DMS 273 (cell line): ENCODE measurements at regions not wholly inside any gene's neighbourhood (a gene's known extent, or its start where the extent isn't known, plus 50 kb on each side); places are given as distances from the start of the nearest gene placed in this dataset.
A peak's percentile ranks its signal among the peaks of the same experiment; 100 is the strongest.

Experiments used
- DNase-seq: peaks from one replicate; lab custom pipeline; 2025; ENCODE audit not compliant: unreplicated experiment; lab: John Stamatoyannopoulos, UW

DNA sequence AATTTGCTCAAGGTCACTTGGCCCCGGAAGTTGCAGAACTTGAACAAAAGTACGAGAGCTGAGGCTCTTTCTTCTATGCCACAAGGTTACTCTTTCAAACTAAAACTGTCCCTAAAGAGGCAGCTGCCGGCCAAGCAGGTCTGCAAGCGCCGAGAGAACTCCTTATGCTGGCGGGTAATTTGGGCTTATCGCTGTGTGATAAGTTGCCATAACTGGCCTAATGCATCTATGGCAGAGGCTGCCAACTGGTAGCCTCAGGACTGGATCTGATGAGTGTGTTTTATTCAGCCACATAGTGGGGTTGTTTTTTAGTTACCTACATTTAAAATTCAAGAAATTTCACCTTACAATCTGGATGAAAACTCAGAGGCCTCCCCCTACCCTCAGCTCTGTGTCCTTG lies 68.1 kb upstream of the SPOCK1 start:
- DNase-seq: no peak

DNA sequence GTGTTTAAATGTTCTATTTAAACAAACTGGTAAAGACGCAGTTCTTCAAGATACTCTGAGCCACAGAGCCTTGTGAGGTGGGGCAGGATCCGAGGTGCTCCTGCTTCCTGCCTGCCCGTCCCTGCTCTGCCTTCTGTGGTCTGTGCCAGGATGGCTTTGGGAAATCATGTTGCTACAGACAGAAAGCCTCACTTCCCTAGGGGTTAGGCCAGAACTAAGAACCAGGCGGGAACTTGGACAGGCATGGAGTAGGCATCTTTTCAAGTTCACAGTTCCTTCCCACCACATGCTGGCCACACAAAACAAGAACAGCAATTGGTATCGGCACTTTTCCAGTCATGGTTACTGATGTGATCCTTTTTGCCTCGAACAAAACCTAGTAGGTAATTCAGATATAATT lies 67.7 kb upstream of the SPOCK1 start:
- no peak for DNase-seq

DNA sequence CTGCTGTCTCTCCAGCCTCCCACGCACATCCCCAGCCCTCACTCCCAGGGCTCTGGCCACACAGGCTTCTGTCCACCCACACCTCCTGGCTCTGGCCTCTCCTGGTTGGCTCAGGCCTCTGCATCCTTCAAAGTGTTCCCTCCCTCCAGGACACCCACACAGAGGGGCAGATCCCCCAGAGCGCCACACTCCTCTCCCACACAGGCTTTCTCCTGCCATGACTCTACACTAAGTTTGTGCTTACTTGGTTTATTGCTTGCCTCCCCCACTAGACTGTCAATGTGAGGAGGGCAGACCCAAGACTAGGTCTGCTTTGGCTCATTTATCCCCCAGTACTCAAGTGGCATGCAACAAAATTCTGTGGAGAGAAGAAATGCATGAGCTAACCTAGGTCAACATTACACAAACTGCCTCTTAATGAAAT lies 67.0 kb upstream of the SPOCK1 start:
- DNase-seq: no peak

DNA sequence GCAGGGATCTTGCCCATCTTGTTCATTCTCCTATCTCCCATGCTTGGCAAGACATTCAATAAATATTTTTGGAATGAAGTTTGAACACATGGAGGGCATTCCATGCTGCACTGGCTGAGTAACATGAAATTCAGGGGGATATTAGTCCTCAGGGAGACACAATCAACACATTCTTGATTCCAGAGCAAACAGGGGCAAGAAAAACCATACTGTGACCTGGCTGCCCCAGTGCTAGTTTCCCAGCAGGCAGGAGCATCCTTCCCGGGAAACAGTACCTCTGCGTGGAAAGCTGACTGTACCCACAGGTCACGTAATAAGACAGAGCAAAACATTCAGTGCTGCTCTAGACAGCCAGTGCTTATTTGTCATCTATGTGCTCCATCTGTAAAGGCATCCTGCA lies 66.3 kb upstream of the SPOCK1 start:
- DNase-seq: no peak

GRCh38 chr5:137564398-137564961 lies 65.4 kb upstream of the SPOCK1 start:
- no peak for DNase-seq

DNA sequence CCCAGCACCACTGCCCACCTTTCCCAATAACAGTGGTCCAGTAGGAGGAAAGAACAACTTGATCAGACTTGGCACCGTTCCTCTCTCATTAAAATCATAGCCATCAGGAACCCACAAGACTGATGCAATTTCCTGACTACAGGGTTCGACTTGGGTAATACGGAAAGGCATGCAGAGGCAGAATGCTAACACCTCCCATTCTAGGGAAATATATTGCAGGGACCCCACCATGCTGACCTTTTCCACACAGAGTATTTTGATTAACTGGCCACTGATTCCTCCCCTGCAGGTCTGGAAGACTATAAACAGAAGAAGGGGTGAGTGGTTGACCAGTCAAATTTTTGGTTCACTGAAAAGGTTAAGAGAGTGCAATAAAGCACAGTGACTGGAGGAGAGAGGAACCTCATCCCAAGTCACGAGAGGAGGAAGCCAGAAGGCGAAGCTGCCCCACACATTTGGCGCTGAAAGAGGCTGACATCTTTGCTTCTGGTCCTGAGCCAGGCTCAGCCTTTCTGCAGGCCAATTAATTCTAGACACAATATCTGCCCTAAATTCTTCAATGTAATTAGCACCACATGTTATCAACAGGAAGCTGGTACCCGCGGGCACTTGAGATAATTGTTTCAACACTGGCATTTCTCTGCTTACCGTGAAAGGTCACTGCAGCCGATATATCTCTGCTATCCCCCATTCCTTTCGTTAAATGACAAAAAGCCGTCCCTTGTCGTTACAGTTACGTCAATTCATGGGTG lies 64.7 kb upstream of the SPOCK1 start:
- DNase-seq: peak; percentile 60

DNA sequence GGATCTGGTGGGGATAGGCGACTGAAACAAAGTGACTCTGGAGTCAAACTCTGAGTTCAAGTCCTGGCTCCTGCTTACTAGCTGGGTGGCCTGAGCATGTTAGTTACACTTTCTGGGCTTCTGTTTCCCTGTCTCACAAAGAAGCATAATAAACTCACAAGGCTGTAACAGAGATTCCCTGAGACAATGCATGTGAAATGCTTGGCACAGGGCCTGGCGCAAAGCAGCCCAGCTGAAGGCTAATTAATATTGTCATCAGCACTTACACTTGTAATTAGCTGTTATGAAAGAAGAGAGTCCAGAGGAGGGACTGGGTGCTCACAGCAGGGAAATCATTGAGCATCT lies 64.1 kb upstream of the SPOCK1 start:
- no peak for DNase-seq

- DNase-seq: no peak
Measured at GRCh38 chr5:137561608-137562007, 62.5 kb upstream of the SPOCK1 start.

GRCh38 chr5:137560420-137560819 lies 61.3 kb upstream of the SPOCK1 start:
- DNase-seq: no peak
